ENCODE measurements at regions not wholly inside any gene's neighbourhood (a gene's known extent, or its start where the extent isn't known, plus 50 kb on each side); places are given as distances from the start of the nearest gene placed in this dataset.

DNA sequence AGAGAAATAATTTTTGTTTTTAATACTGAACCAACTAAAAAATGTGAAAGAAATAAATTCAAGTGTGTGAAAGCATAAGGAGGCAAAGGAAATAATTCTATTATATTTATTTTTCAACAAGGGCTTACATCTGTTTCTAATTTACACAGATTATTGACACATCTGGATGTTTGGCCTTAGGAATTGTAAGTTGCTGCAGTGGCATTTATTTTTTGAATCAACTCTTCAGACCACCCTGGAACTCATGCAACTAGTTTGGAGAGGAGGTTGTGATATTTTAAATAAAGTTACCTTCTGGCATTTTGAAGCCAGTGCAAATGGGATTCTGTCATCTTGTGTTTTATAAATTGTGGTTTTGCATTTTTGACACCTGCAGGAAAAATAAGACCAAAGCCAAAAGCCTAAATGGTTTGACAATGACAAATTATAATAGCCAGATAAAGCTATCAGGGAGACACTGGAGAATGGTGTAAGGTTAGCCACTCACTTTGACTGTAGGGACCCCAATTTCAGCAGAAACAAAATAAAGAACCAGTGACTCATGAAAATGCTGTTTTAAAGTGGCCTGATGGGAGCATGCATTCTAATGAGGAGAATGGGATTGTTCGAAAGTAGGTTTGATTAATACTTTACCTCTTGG, 192.9 kb downstream of the KLF5 start:
- no peak overlapping the region for H3K4me3 Mint-ChIP-seq (ENCODE audit: unreplicated experiment)
- Histone ChIP-seq H3K36me3 (ENCODE audit: insufficient read depth, low read length) (no peaks in the 10 kb centered on the region), H3K27me3 (ENCODE audit: insufficient read depth, low read length) (no peaks in the 10 kb centered on the region), H3K4me2 (ENCODE audit: low read length) (no peak overlapping the region), H4K20me1 (ENCODE audit: insufficient read depth, low read length) (no peaks in the 10 kb centered on the region), H3K9ac (ENCODE audit: low read length) (no peak overlapping the region), H3K4me3 (ENCODE audit: insufficient read depth, low read depth, low read length) (no peak overlapping the region), H2AFZ (ENCODE audit: low read depth, low read length) (no peak overlapping the region), H3K27ac (ENCODE audit: low read depth, low read length) (no peak overlapping the region), H3K79me2 (ENCODE audit: insufficient read depth, low read length) (no peaks in the 10 kb centered on the region), H3K4me1 (ENCODE audit: insufficient read depth, low read length) (peaks cover 6% of the 10 kb centered on the region), H3K9me3 (ENCODE audit: insufficient read depth, low read depth, low read length) (no peaks in the 10 kb centered on the region)
- no peak overlapping the region for H3K27ac Mint-ChIP-seq (ENCODE audit: unreplicated experiment)
- TF ChIP-seq EZH2 (IDR thresholded peaks at IDR 0.05; ENCODE audit: insufficient read depth, low read length) = no peak
- TF ChIP-seq, protein P1, sequence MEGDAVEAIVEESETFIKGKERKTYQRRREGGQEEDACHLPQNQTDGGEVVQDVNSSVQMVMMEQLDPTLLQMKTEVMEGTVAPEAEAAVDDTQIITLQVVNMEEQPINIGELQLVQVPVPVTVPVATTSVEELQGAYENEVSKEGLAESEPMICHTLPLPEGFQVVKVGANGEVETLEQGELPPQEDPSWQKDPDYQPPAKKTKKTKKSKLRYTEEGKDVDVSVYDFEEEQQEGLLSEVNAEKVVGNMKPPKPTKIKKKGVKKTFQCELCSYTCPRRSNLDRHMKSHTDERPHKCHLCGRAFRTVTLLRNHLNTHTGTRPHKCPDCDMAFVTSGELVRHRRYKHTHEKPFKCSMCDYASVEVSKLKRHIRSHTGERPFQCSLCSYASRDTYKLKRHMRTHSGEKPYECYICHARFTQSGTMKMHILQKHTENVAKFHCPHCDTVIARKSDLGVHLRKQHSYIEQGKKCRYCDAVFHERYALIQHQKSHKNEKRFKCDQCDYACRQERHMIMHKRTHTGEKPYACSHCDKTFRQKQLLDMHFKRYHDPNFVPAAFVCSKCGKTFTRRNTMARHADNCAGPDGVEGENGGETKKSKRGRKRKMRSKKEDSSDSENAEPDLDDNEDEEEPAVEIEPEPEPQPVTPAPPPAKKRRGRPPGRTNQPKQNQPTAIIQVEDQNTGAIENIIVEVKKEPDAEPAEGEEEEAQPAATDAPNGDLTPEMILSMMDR (IDR thresholded peaks at IDR 0.05; ENCODE audit: insufficient read depth, low read depth, low read length) = no peak
- no peak for FAIRE-seq
- H3K36me3 Mint-ChIP-seq (ENCODE audit: low read depth, unreplicated experiment) = no peaks in the 10 kb centered on the region
- H3K4me1 Mint-ChIP-seq (ENCODE audit: low read depth, unreplicated experiment) = peaks cover 7% of the 10 kb centered on the region
- peak; percentile 57 for DNase-seq (ENCODE audit: low read depth)
- no peaks in the 10 kb centered on the region for H3K9me3 Mint-ChIP-seq (ENCODE audit: unreplicated experiment)
- no peaks in the 10 kb centered on the region for H3K27me3 Mint-ChIP-seq (ENCODE audit: low read depth, unreplicated experiment)

DNA sequence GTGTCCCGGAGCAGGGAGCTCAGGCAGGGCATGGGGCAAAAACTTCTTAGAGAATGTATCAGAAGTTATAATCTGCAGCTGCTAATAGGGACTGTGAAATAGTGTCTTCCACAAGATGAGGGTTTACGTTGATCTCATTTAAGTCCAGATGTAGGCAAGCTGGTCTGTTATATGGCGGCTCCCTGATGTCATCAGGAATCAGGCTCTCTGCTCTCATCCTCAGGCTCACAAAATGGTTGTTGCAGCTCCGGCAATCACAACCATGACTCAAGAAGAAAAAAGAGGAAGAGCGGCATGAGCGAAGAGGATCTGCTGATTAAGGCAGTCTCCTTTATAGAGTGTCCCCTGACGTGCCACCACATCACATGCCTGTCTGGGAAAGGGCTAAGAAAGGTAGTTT, 191.3 kb downstream of the KLF5 start:
- Histone ChIP-seq H3K4me2 (ENCODE audit: low read length) (no peak overlapping the region), H3K9me3 (ENCODE audit: insufficient read depth, low read depth, low read length) (no peaks in the 10 kb centered on the region), H3K27me3 (ENCODE audit: insufficient read depth, low read length) (no peaks in the 10 kb centered on the region), H2AFZ (ENCODE audit: low read depth, low read length) (no peak overlapping the region), H3K4me3 (ENCODE audit: insufficient read depth, low read depth, low read length) (no peak overlapping the region), H3K27ac (ENCODE audit: low read depth, low read length) (no peak overlapping the region), H3K9ac (ENCODE audit: low read length) (no peak overlapping the region), H3K4me1 (ENCODE audit: insufficient read depth, low read length) (peaks cover 6% of the 10 kb centered on the region), H3K79me2 (ENCODE audit: insufficient read depth, low read length) (no peaks in the 10 kb centered on the region), H4K20me1 (ENCODE audit: insufficient read depth, low read length) (no peaks in the 10 kb centered on the region), H3K36me3 (ENCODE audit: insufficient read depth, low read length) (no peaks in the 10 kb centered on the region)
- Mint-ChIP-seq H3K4me3 (ENCODE audit: unreplicated experiment) (no peak overlapping the region), H3K4me1 (ENCODE audit: low read depth, unreplicated experiment) (peaks cover 7% of the 10 kb centered on the region), H3K36me3 (ENCODE audit: low read depth, unreplicated experiment) (no peaks in the 10 kb centered on the region), H3K27ac (ENCODE audit: unreplicated experiment) (no peak overlapping the region), H3K27me3 (ENCODE audit: low read depth, unreplicated experiment) (no peaks in the 10 kb centered on the region), H3K9me3 (ENCODE audit: unreplicated experiment) (no peaks in the 10 kb centered on the region)
- no peak for TF ChIP-seq EZH2 (IDR thresholded peaks at IDR 0.05; ENCODE audit: insufficient read depth, low read length)
- TF ChIP-seq, protein P1 (IDR thresholded peaks at IDR 0.05; ENCODE audit: insufficient read depth, low read depth, low read length) = no peak
- DNase-seq (ENCODE audit: low read depth) (no peak), FAIRE-seq (no peak)
